CD4-positive, alpha-beta T cell treated with Interleukin-17A for 1 hour (primary cell): ENCODE measurements at regions not wholly inside any gene's neighbourhood (a gene's known extent, or its start where the extent isn't known, plus 50 kb on each side); places are given as distances from the start of the nearest gene placed in this dataset.

ENCODE experiments used
- DNase-seq: peaks from one replicate; pipeline ENCODE4 v3.0.0-alpha.2; 2020

DNA sequence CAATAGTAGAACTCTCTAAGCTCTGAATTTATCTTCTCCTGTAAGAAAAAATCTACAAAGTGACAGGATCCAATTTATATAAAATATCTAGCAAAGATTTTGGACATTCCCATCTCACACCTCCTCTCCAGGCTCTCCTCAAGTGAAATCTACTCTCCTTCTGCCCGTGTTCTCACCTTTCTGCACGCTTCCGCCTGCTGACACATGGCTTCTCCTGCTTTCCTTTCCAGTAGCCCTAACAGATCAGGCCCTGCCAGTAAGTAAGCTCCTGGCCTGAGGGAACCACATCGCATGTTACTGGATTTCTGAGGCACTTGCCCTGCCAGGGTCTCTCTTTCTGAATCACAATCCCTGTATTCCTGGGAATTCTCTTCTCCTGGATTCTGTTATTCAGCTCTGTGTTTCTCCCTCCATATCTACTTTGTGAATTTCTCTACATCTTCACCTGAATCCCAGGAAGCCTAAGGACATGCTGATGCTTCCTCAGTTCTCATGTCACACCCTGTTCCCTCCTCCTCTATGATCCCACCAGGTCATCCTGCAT lies 53.3 kb upstream of the TOP3B start:
- DNase-seq = no peak

GRCh38 chr22:22035203-22035602 lies 52.6 kb upstream of the TOP3B start:
- no peak for DNase-seq

DNA sequence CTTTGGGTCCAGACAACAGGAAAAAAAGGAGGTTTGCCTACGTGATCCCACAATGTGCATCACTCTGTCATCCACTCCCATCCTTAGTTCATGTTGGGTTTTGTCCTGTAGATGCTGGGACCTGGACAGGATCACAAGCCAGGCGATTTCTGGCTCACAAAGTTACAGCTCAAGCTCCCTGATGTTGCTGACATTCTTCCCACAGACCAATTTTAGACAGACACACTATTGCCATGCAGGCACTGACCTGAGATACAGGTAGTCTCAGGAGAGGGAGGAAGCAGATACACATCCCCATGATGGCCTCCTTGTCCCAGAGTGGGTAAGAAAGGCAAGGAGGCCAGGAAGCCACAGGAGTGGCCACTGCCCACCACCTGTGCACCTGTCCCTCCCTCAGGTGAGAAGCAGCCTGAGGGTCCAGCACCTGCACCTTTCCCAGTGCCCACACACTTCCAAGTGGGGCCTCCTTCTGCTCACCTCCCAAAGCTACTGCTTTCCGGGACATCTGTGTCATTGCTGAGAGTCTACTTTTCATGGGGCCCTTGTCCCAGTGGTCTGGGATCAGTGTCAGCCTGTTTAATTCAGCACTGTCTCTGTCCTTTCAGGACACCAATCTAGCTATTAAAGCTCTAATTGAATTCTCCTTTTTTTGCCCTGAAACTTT lies 52.0 kb upstream of the TOP3B start:
- no peak for DNase-seq

DNA sequence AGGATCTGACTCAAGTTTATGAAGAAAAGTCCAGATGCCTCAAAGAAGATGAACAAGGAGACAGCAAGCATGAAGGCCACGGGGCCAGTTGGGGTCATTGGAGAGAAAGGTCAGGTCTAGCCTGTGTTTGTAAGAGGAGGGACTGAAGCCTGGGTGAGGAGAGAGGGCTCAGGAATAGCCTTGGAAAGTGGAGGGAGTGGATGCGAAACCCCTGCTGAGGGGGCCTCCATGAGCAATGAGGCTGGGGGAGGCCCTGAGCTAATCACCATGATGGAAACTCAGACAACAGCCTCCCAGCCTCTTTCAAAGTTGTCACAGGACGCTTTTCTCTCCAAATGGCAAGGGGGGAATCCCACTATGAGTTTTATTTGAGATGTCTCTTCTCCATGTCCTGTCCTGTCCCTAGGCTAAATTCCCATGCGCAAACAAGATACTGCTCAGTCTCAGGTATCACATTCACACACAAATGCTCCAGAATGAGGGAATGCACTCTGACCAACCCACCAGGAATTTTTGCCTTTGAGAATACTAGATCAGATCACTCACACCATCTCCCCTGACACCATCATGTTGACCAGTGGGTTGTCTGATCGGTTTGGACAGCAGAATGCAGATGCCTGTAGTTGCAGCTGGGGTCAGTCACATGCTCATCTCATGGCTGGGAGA lies 51.3 kb upstream of the TOP3B start:
- no peak for DNase-seq

DNA sequence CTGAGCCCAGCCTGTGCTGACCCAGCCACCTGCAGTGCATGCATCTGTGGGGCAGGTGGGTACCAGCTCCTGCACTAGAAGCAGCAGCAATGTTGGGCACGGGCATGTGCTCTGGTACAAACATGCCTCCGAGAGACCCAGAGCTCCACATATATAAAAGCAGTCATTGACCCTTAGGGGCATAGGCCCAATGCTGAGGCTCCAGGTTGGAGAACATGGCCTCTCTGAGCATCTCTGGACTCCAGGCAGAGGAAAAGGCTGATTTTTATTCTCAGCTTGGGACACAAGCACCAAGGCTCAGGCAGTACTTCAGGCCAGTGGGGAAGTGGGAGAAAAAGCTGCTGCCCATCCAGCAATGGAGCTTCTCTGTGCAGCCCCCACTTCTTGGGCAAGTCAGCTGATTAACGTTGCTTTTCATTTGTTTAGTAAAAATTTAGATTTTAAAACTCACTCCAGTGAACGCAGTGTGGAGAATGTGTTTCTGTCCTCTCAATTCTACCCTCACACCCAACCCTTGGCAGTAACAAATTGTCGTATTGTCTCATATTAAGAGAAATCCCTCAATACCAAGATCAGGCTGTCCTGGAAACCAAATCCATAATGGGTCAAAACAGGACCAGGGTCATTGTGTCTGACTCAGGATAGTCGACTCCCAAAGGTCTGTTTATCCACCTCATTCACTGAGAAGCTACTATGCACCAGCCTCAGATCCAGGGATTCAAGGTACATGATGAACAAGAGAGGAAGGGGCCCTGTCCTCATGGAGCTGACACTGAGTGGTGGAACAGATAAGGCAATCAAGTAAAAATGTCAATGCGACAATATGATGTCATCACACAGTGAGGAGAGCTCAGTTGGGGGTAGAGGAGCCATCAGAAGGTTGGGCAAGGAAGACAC lies 50.6 kb upstream of the TOP3B start:
- DNase-seq = no peak

- no peak for DNase-seq
Measured at GRCh38 chr22:22032099-22032905, 49.7 kb upstream of the TOP3B start.
